Osteocyte (in vitro differentiated cells): ENCODE measurements at regions not wholly inside any gene's neighbourhood (a gene's known extent, or its start where the extent isn't known, plus 50 kb on each side); places are given as distances from the start of the nearest gene placed in this dataset.

ENCODE experiments used
- DNase-seq: peaks from one replicate; pipeline ENCODE4 v3.0.0; 2021; ENCODE audit warnings: mixed read lengths; ENCODE audit not compliant: unreplicated experiment; ENCODE audit errors: extremely low spot score
- H3K27ac Mint-ChIP-seq: one replicate; pipeline ENCODE4 v1.8.0; 2021; ENCODE audit warnings: mild to moderate bottlenecking, mixed read lengths; ENCODE audit not compliant: unreplicated experiment
- H3K27me3 Mint-ChIP-seq: one replicate; pipeline ENCODE4 v1.8.0; 2021; ENCODE audit warnings: mixed read lengths; ENCODE audit not compliant: unreplicated experiment
- H3K36me3 Mint-ChIP-seq: one replicate; pipeline ENCODE4 v1.8.0; 2021; ENCODE audit warnings: mixed read lengths; ENCODE audit not compliant: unreplicated experiment
- H3K4me1 Mint-ChIP-seq: one replicate; pipeline ENCODE4 v1.8.0; 2021; ENCODE audit warnings: mixed read lengths; ENCODE audit not compliant: unreplicated experiment
- H3K4me3 Mint-ChIP-seq: one replicate; pipeline ENCODE4 v1.8.0; 2021; ENCODE audit warnings: mild to moderate bottlenecking, moderate library complexity, mixed read lengths; ENCODE audit not compliant: unreplicated experiment
- H3K9me3 Mint-ChIP-seq: one replicate; pipeline ENCODE4 v1.8.0; 2021; ENCODE audit warnings: mixed read lengths; ENCODE audit not compliant: unreplicated experiment
- CTCF ChIP-seq: fragments of 200-600 bp; sonication (generic); IDR thresholded peaks from 2 replicates; pipeline ENCODE4 v1.5.0; 2021; ENCODE audit warnings: antibody characterized with exemption, mild to moderate bottlenecking, moderate library complexity

GRCh38 chr1:37134599-37134998 is 100.3 kb upstream of the GRIK3 start:
- Mint-ChIP-seq H3K36me3 (no peaks in the 10 kb centered on the region), H3K27me3 (no peaks in the 10 kb centered on the region), H3K9me3 (no peaks in the 10 kb centered on the region), H3K4me1 (no peaks in the 10 kb centered on the region), H3K4me3 (no peak overlapping the region), H3K27ac (no peak overlapping the region)
- no peak for DNase-seq
- no peak for TF ChIP-seq CTCF

DNA sequence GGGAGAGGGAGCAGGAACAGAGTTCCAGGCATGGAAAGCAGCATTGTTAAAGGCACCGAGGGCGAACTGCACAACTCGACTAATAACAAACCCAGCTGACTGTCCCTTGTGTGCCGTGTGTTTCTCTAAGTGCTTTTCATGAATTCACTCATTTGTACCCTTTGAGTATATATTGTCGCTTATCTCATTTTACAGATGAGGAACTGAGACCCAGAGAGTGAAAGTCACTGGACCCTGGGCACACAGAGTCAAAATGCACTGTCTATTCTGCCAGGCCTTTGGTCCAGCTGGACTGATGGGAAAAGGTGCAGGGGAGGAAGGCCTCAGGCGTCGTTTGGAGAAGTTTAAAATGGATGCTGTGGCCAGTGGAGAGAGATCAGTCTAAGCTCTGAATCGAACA is 100.7 kb upstream of the GRIK3 start:
- no peak overlapping the region for H3K4me3 Mint-ChIP-seq
- H3K36me3 Mint-ChIP-seq = no peaks in the 10 kb centered on the region
- H3K4me1 Mint-ChIP-seq = no peaks in the 10 kb centered on the region
- no peak for TF ChIP-seq CTCF
- H3K27me3 Mint-ChIP-seq = no peaks in the 10 kb centered on the region
- no peak overlapping the region for H3K27ac Mint-ChIP-seq
- H3K9me3 Mint-ChIP-seq = no peaks in the 10 kb centered on the region
- no peak for DNase-seq

- TF ChIP-seq CTCF = no peak
- Mint-ChIP-seq H3K4me1 (no peaks in the 10 kb centered on the region), H3K9me3 (peaks cover under 1% of the 10 kb centered on the region), H3K27ac (no peak overlapping the region), H3K4me3 (no peak overlapping the region), H3K27me3 (no peaks in the 10 kb centered on the region), H3K36me3 (no peaks in the 10 kb centered on the region)
- no peak for DNase-seq
Measured at GRCh38 chr1:37137014-37137413, 102.7 kb upstream of the GRIK3 start.

DNA sequence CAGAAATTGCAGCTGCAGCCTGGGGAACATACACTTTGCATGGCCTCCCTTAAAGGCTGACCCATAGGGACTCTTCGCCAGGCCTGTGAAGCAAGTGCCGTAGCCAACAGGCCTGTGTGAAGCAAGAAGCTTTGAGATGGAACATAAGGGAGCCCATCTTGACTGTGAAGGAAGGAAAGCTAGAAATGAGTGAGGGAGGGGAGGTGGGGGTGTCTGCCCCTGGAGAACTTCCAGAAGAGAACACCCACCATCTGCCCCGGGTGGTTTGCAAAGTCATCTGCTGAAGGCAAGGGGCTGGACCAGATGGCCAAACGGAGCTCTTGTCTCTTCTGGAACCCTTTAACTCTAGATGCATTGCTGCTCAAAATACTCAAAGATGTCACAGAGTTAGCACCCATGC is 103.3 kb upstream of the GRIK3 start:
- Mint-ChIP-seq H3K27ac (no peak overlapping the region), H3K9me3 (peaks cover 5% of the 10 kb centered on the region), H3K4me1 (no peaks in the 10 kb centered on the region), H3K36me3 (no peaks in the 10 kb centered on the region), H3K27me3 (no peaks in the 10 kb centered on the region), H3K4me3 (no peak overlapping the region)
- no peak for DNase-seq
- no peak for TF ChIP-seq CTCF

- no peak for TF ChIP-seq CTCF
- DNase-seq = no peak
- no peak overlapping the region for H3K27ac Mint-ChIP-seq
- no peaks in the 10 kb centered on the region for H3K27me3 Mint-ChIP-seq
- no peaks in the 10 kb centered on the region for H3K36me3 Mint-ChIP-seq
- no peaks in the 10 kb centered on the region for H3K4me1 Mint-ChIP-seq
- peaks cover 12% of the 10 kb centered on the region for H3K9me3 Mint-ChIP-seq
- H3K4me3 Mint-ChIP-seq = no peak overlapping the region
Measured at GRCh38 chr1:37143800-37144199, 109.5 kb upstream of the GRIK3 start.
